IPS DF 4.7 (cell line): ENCODE measurements at regions not wholly inside any gene's neighbourhood (a gene's known extent, or its start where the extent isn't known, plus 50 kb on each side); places are given as distances from the start of the nearest gene placed in this dataset.

Experiments
- DNase-seq: peaks from one replicate; pipeline ENCODE4 v3.0.0-alpha.2; 2013; ENCODE audit warnings: low spot score; ENCODE audit errors: extremely low read depth

- no peak for DNase-seq
Measured at GRCh38 chr16:6020162-6020985, 922.8 kb upstream of the EEF2KMT start.

GRCh38 chr16:6019490-6019991 lies 921.9 kb upstream of the EEF2KMT start:
- DNase-seq, result no peak

- DNase-seq, result no peak
Measured at GRCh38 chr16:6018848-6019489, 921.4 kb upstream of the EEF2KMT start.

GRCh38 chr16:6016530-6017184 lies 919.1 kb upstream of the EEF2KMT start:
- DNase-seq, result peak; percentile 60

- DNase-seq, result no peak
Measured at GRCh38 chr16:6012716-6013115, 915.1 kb upstream of the EEF2KMT start.

GRCh38 chr16:6009151-6009550 lies 911.6 kb upstream of the EEF2KMT start:
- no peak for DNase-seq

- no peak for DNase-seq
Measured at GRCh38 chr16:6008670-6009069, 911.1 kb upstream of the EEF2KMT start.

GRCh38 chr16:5993356-5993755 lies 895.8 kb upstream of the EEF2KMT start:
- no peak for DNase-seq

- no peak for DNase-seq
Measured at GRCh38 chr16:5982979-5983378, 885.4 kb upstream of the EEF2KMT start.

- no peak for DNase-seq
Measured at GRCh38 chr16:5979905-5980550, 882.4 kb upstream of the EEF2KMT start.

GRCh38 chr16:5977329-5977728 lies 879.7 kb upstream of the EEF2KMT start:
- DNase-seq, result no peak

GRCh38 chr16:5972747-5973146 lies 875.2 kb upstream of the EEF2KMT start:
- DNase-seq, result no peak

GRCh38 chr16:5971924-5972323 lies 874.3 kb upstream of the EEF2KMT start:
- no peak for DNase-seq

GRCh38 chr16:5971106-5971505 lies 873.5 kb upstream of the EEF2KMT start:
- no peak for DNase-seq

- DNase-seq, result no peak
Measured at GRCh38 chr16:5966004-5966403, 868.4 kb upstream of the EEF2KMT start.

- no peak for DNase-seq
Measured at GRCh38 chr16:5965321-5965720, 867.7 kb upstream of the EEF2KMT start.

GRCh38 chr16:5951486-5951885 lies 853.9 kb upstream of the EEF2KMT start:
- no peak for DNase-seq

GRCh38 chr16:5944971-5945370 lies 847.4 kb upstream of the EEF2KMT start:
- no peak for DNase-seq

GRCh38 chr16:5938607-5939006 lies 841.0 kb upstream of the EEF2KMT start:
- DNase-seq, result no peak

GRCh38 chr16:5932906-5933305 lies 835.3 kb upstream of the EEF2KMT start:
- no peak for DNase-seq

- peak; percentile 53 for DNase-seq
Measured at GRCh38 chr16:5928476-5929065, 831.0 kb upstream of the EEF2KMT start.
